H1 (cell line): ENCODE measurements at regions not wholly inside any gene's neighbourhood (a gene's known extent, or its start where the extent isn't known, plus 50 kb on each side); places are given as distances from the start of the nearest gene placed in this dataset.

Source experiments
- CTCF ChIA-PET: fragments of 300-600 bp; sonication (Branson Sonifier 250); formaldehyde crosslinking; loops from one replicate; lab custom pipeline; 2021; ENCODE audit not compliant: partially characterized antibody; lab: Charles Lee
- POLR2A ChIA-PET: fragments of 300-600 bp; sonication (Branson Sonifier 250); formaldehyde crosslinking; loops from one replicate; lab custom pipeline; 2021; ENCODE audit warnings: inconsistent platforms; ENCODE audit not compliant: partially characterized antibody; lab: Charles Lee
- DNase-seq, 2 experiments: peaks; one replicate each; pipeline versions ENCODE4 v3.0.0 to v3.0.0-alpha.2; 2010 to 2022; ENCODE audit warnings: low spot score in 2 of 2, low read depth in 1 of 2, mixed read lengths in 1 of 2
- FAIRE-seq: peaks from 2 replicates; lab custom pipeline; 2011; peaks lifted over from hg19 to GRCh38; lab: Jason Lieb, UNC
- H2AFZ ChIP-seq: 2 replicates; pipeline ENCODE4 v1.8.1; 2012; ENCODE audit warnings: low read length, inconsistent platforms
- H2AK5ac ChIP-seq: 2 replicates; pipeline ENCODE4 v1.6.1; 2013; ENCODE audit warnings: low read depth, low read length
- H2BK120ac ChIP-seq: replicated peaks from 2 replicates; pipeline ENCODE3; 2013; ENCODE audit warnings: low read depth, low read length, inconsistent platforms
- H2BK12ac ChIP-seq: 2 replicates; pipeline ENCODE4 v1.6.1; 2013; ENCODE audit warnings: low read depth, low read length
- H2BK15ac ChIP-seq: 2 replicates; pipeline ENCODE4 v1.6.1; 2013; ENCODE audit warnings: low read length
- H2BK20ac ChIP-seq: 2 replicates; pipeline ENCODE4 v1.6.1; 2013; ENCODE audit warnings: low read length
- H2BK5ac ChIP-seq: 2 replicates; pipeline ENCODE4 v1.6.1; 2013; ENCODE audit warnings: low read depth, low read length
- H3K14ac ChIP-seq: 2 replicates; pipeline ENCODE4 v1.6.1; 2013; ENCODE audit warnings: inconsistent platforms; ENCODE audit not compliant: insufficient read length
- H3K18ac ChIP-seq: 2 replicates; pipeline ENCODE4 v1.6.1; 2013; ENCODE audit warnings: low read length; ENCODE audit errors: extremely low read depth
- H3K23ac ChIP-seq: 2 replicates; pipeline ENCODE4 v1.6.1; 2013; ENCODE audit warnings: inconsistent platforms; ENCODE audit not compliant: insufficient read length
- H3K23me2 ChIP-seq: 2 replicates; pipeline ENCODE4 v1.6.1; 2013; ENCODE audit warnings: low read depth, low read length
- H3K27ac ChIP-seq: 2 replicates; pipeline ENCODE4 v1.6.1; 2011; ENCODE audit warnings: low read depth, low read length, inconsistent platforms
- H3K27me3 ChIP-seq, 4 experiments: replicated peaks in 1 of 4; 1 replicate in 1 of 4; 2 replicates in 3 of 4; pipeline versions ENCODE4 v1.6.1 to v1.8.1; 2011 to 2013; ENCODE audit warnings: low read length in 3 of 4, mild to moderate bottlenecking in 3 of 4, inconsistent platforms in 2 of 4, mixed read lengths in 2 of 4, moderate library complexity in 1 of 4; ENCODE audit not compliant: control insufficient read depth in 3 of 4, insufficient read depth in 3 of 4; ENCODE audit errors: extremely low read depth in 1 of 4
- H3K36me3 ChIP-seq, 4 experiments: 2 replicates each; pipeline versions ENCODE4 v1.6.1 to v1.8.1; 2011 to 2013; ENCODE audit warnings: mild to moderate bottlenecking in 4 of 4, low read length in 3 of 4, moderate library complexity in 2 of 4, control low read depth in 1 of 4, inconsistent platforms in 1 of 4; ENCODE audit not compliant: insufficient read depth in 4 of 4, control insufficient read depth in 2 of 4
- H3K4ac ChIP-seq: replicated peaks from 2 replicates; pipeline ENCODE3; 2013; ENCODE audit warnings: low read length, low read depth, mixed read lengths, inconsistent platforms; ENCODE audit not compliant: insufficient read length
- H3K4me1 ChIP-seq, 4 experiments: replicated peaks in 1 of 4; 1 replicate in 1 of 4; 2 replicates in 3 of 4; pipeline versions ENCODE4 v1.6.1 to v1.8.1; 2011 to 2013; ENCODE audit warnings: low read length in 3 of 4, inconsistent platforms in 2 of 4, mixed read lengths in 1 of 4; ENCODE audit not compliant: insufficient read depth in 4 of 4, control insufficient read depth in 3 of 4
- H3K4me2 ChIP-seq, 2 experiments: 2 replicates each; pipeline versions ENCODE4 v1.6.1 to v1.8.1; 2011 to 2013; ENCODE audit warnings: low read depth in 2 of 2, low read length in 2 of 2, control low read depth in 1 of 2, inconsistent platforms in 1 of 2, mild to moderate bottlenecking in 1 of 2; ENCODE audit not compliant: insufficient read depth in 1 of 2
- H3K4me3 ChIP-seq, 4 experiments: fragments of 200-600, 300-600 bp in 1 of 4; sonication (generic), shearing (Covaris generic), sonication (Bioruptor Twin) in 1 of 4; 2 replicates each; pipeline versions ENCODE4 v1.5.1 to v1.8.1; 2011 to 2016; ENCODE audit warnings: low read length in 4 of 4, low read depth in 3 of 4, control low read depth in 2 of 4, inconsistent platforms in 2 of 4, mild to moderate bottlenecking in 2 of 4, mixed read lengths in 1 of 4, moderate library complexity in 1 of 4; ENCODE audit not compliant: insufficient read depth in 2 of 4; ENCODE audit errors: extremely low read depth in 1 of 4
- H3K56ac ChIP-seq: replicated peaks from 2 replicates; pipeline ENCODE3; 2013; ENCODE audit warnings: low read depth, mild to moderate bottlenecking, mixed read lengths, low read length, inconsistent platforms; ENCODE audit not compliant: insufficient read length
- H3K79me1 ChIP-seq: 2 replicates; pipeline ENCODE4 v1.6.1; 2013; ENCODE audit warnings: low read depth, low read length, control low read depth
- H3K79me2 ChIP-seq, 2 experiments: 2 replicates each; pipeline versions ENCODE4 v1.6.1 to v1.8.1; 2012 to 2013; ENCODE audit warnings: low read length in 2 of 2, mild to moderate bottlenecking in 2 of 2, inconsistent platforms in 1 of 2; ENCODE audit not compliant: insufficient read depth in 2 of 2, control insufficient read depth in 1 of 2
- H3K9ac ChIP-seq, 4 experiments: replicated peaks in 1 of 4; 1 replicate in 1 of 4; 2 replicates in 3 of 4; pipeline versions ENCODE4 v1.6.1 to v1.8.1; 2011 to 2013; ENCODE audit warnings: low read depth in 3 of 4, low read length in 3 of 4, control low read depth in 2 of 4, mild to moderate bottlenecking in 2 of 4, moderate library complexity in 2 of 4, inconsistent platforms in 1 of 4; ENCODE audit errors: extremely low read depth in 1 of 4
- H3K9me3 ChIP-seq, 2 experiments: 2 replicates each; pipeline versions ENCODE4 v1.6.1 to v1.8.1; 2012 to 2013; ENCODE audit warnings: mild to moderate bottlenecking in 2 of 2, moderate library complexity in 2 of 2, control low read depth in 1 of 2, inconsistent platforms in 1 of 2, low read depth in 1 of 2, low read length in 1 of 2, mixed read lengths in 1 of 2; ENCODE audit not compliant: insufficient read depth in 2 of 2
- H4K20me1 ChIP-seq, 2 experiments: replicated peaks in 1 of 2; 2 replicates each; pipeline versions ENCODE3 to v1.8.1; 2011 to 2013; ENCODE audit warnings: inconsistent platforms in 2 of 2, low read length in 2 of 2, mild to moderate bottlenecking in 1 of 2; ENCODE audit not compliant: insufficient read depth in 2 of 2, control insufficient read depth in 1 of 2
- H4K5ac ChIP-seq: 2 replicates; pipeline ENCODE4 v1.6.1; 2013; ENCODE audit warnings: low read length, low read depth, mixed read lengths, inconsistent platforms; ENCODE audit not compliant: insufficient read length
- H4K8ac ChIP-seq: 2 replicates; pipeline ENCODE4 v1.8.0; 2013; ENCODE audit warnings: mild to moderate bottlenecking, moderate library complexity, low read length, inconsistent platforms; ENCODE audit not compliant: insufficient read depth; ENCODE audit errors: extremely low read depth
- H4K91ac ChIP-seq: replicated peaks from 2 replicates; pipeline ENCODE3; 2013; ENCODE audit warnings: low read length, mixed read lengths, inconsistent platforms; ENCODE audit not compliant: insufficient read length
- BCL11A ChIP-seq, 2 experiments: IDR thresholded peaks; one replicate each; pipeline ENCODE4 v1.6.1; 2011; ENCODE audit warnings: low read depth in 2 of 2, low read length in 2 of 2, mild to moderate bottlenecking in 2 of 2
- BRCA1 ChIP-seq: IDR thresholded peaks from 2 replicates; pipeline ENCODE4 v1.6.1; 2012; ENCODE audit warnings: low read depth, low read length, improper control_type of control experiment
- CEBPB ChIP-seq: IDR thresholded peaks from 2 replicates; pipeline ENCODE4 v1.6.1; 2012; ENCODE audit warnings: low read depth, low read length
- CTBP2 ChIP-seq: IDR thresholded peaks from 2 replicates; pipeline ENCODE4 v1.7.0; 2011; ENCODE audit warnings: borderline replicate concordance, mild to moderate bottlenecking, moderate library complexity, mixed read lengths, low read length; ENCODE audit not compliant: insufficient read depth, insufficient read length
- EP300 ChIP-seq, 2 experiments: IDR thresholded peaks; 1 replicate in 1 of 2; 2 replicates in 1 of 2; pipeline ENCODE4 v1.6.1; 2011 to 2012; ENCODE audit warnings: low read depth in 2 of 2, low read length in 2 of 2, mild to moderate bottlenecking in 2 of 2, borderline replicate concordance in 1 of 2, inconsistent platforms in 1 of 2, moderate library complexity in 1 of 2
- JUN ChIP-seq: IDR thresholded peaks from 2 replicates; pipeline ENCODE4 v1.6.1; 2011; ENCODE audit warnings: low read depth, mild to moderate bottlenecking, improper control_type of control experiment, low read length
- JUND ChIP-seq: IDR thresholded peaks from 2 replicates; pipeline ENCODE4 v1.6.1; 2011; ENCODE audit warnings: mild to moderate bottlenecking, improper control_type of control experiment, low read length
- NANOG ChIP-seq: IDR thresholded peaks from 2 replicates; pipeline ENCODE4 v1.6.1; 2011; ENCODE audit warnings: low read length, low read depth, mild to moderate bottlenecking, inconsistent platforms; ENCODE audit not compliant: insufficient read depth, poor library complexity, severe bottlenecking
- NRF1 ChIP-seq: IDR thresholded peaks from 2 replicates; pipeline ENCODE4 v1.6.1; 2011; ENCODE audit warnings: mild to moderate bottlenecking, low read depth, low read length, improper control_type of control experiment
- PHF8 ChIP-seq: fragments of 200-600 bp; sonication (generic); conservative IDR thresholded peaks from 2 replicates; pipeline ENCODE4 v1.7.1; 2012; ENCODE audit warnings: low read depth, mild to moderate bottlenecking, inconsistent platforms, low read length, moderate library complexity
- RXRA ChIP-seq: IDR thresholded peaks from 2 replicates; pipeline ENCODE4 v1.6.1; 2011; ENCODE audit warnings: low read depth, mild to moderate bottlenecking, low read length, moderate library complexity; ENCODE audit not compliant: insufficient read depth
- WGBS, 2 experiments: shearing (Covaris generic) in 1 of 2; methylation state at CpG; one replicate each; pipeline versions ENCODE4 v1.1.6 to v1.1.7; 2013 to 2015; ENCODE audit warnings: low lambda C conversion rate in 2 of 2, mixed read lengths in 2 of 2, inconsistent platforms in 1 of 2, low coverage in 1 of 2, missing lambda C conversion rate in 1 of 2; ENCODE audit not compliant: insufficient replicate concordance in 2 of 2, insufficient coverage in 1 of 2, insufficient read length in 1 of 2; ENCODE audit errors: extremely low coverage in 1 of 2, missing lambda C conversion rate in 1 of 2; 5-methylcytosine and 5-hydroxymethylcytosine counted together
- TF ChIP-seq, protein P1 (sequence below): IDR thresholded peaks from 2 replicates; pipeline ENCODE4 v1.6.1; 2011; ENCODE audit warnings: low read length, improper control_type of control experiment
- TF ChIP-seq, protein P2 (sequence below): IDR thresholded peaks from 2 replicates; pipeline ENCODE4 v1.6.1; 2012; ENCODE audit warnings: inconsistent platforms

DNA sequence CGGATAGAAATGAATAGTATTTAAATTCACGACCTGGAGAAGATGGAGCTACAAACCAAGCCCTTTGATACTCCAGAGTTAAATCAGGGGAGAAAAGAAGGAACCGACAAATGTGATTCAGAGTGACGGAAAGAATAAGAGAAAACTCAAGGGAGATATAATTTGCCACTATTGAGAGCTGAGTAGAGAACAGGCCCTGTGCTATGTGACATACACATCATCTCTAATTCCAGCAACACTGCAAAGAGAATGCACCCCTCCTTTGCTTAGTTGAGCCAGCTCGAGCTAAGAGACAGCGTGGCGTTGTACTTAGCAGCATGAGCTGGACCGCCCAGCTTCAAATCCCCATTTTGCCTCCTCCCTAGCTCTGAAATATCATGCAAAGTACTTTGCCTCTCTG, 266.4 kb upstream of the TENM3 start:
- Histone ChIP-seq H3K79me2 (no peaks in the 10 kb centered on the region), H4K20me1 (no peaks in the 10 kb centered on the region), H3K4me3 (no peak overlapping the region), H3K4me2 (no peak overlapping the region), H3K27me3 (no peaks in the 10 kb centered on the region), H2BK5ac (no peak overlapping the region), H2AK5ac (no peak overlapping the region), H2BK15ac (no peak overlapping the region), H3K23me2 (no peaks in the 10 kb centered on the region), H3K18ac (no peak overlapping the region), H2BK12ac (no peak overlapping the region), H3K4ac (no peak overlapping the region), H3K27ac (no peak overlapping the region), H2BK120ac (no peak overlapping the region), H3K4me1 (no peaks in the 10 kb centered on the region), H3K56ac (no peak overlapping the region), H3K9ac (no peak overlapping the region), H3K14ac (no peak overlapping the region), H4K5ac (no peak overlapping the region), H3K9me3 (no peaks in the 10 kb centered on the region), H2BK20ac (no peak overlapping the region), H4K91ac (no peak overlapping the region), H4K8ac (no peak overlapping the region), H3K36me3 (no peaks in the 10 kb centered on the region), H3K79me1 (no peaks in the 10 kb centered on the region), H3K23ac (no peak overlapping the region), H2AFZ (no peak overlapping the region)
- WGBS, 2 experiments, result 92% methylated on average over 8 of the region's 8 CpGs; no CpG with 5 or more reads in 1 of the 2 experiments
- CTCF ChIA-PET, result no interaction called here
- POLR2A ChIA-PET, result no interaction called here
- no peak for FAIRE-seq
- no peak for DNase-seq
- TF ChIP-seq, protein P1, sequence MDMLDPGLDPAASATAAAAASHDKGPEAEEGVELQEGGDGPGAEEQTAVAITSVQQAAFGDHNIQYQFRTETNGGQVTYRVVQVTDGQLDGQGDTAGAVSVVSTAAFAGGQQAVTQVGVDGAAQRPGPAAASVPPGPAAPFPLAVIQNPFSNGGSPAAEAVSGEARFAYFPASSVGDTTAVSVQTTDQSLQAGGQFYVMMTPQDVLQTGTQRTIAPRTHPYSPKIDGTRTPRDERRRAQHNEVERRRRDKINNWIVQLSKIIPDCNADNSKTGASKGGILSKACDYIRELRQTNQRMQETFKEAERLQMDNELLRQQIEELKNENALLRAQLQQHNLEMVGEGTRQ, result no peak
- TF ChIP-seq CTBP2 (no peak), EP300 (IDR thresholded peaks at IDR 0.05; ENCODE audit: borderline replicate concordance in 1 of 2, low read depth in 2 of 2, low read length in 2 of 2) (no peak), NRF1 (no peak), CEBPB (no peak), JUN (no peak), BRCA1 (no peak), BCL11A (IDR thresholded peaks at IDR 0.05; ENCODE audit: low read depth in 2 of 2, low read length in 2 of 2) (no peak), NANOG (no peak), JUND (no peak), RXRA (no peak), PHF8 (no peak)
- TF ChIP-seq, protein P2, sequence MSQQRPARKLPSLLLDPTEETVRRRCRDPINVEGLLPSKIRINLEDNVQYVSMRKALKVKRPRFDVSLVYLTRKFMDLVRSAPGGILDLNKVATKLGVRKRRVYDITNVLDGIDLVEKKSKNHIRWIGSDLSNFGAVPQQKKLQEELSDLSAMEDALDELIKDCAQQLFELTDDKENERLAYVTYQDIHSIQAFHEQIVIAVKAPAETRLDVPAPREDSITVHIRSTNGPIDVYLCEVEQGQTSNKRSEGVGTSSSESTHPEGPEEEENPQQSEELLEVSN, result no peak
